SH-SY5Y (cell line): ENCODE measurements at regions not wholly inside any gene's neighbourhood (a gene's known extent, or its start where the extent isn't known, plus 50 kb on each side); places are given as distances from the start of the nearest gene placed in this dataset.

Experiments used
- GATA2 ChIP-seq: IDR thresholded peaks from 2 replicates; pipeline ENCODE4 v1.6.1; 2011; ENCODE audit warnings: mild to moderate bottlenecking, low read depth, low read length
- GATA3 ChIP-seq: IDR thresholded peaks from 2 replicates; pipeline ENCODE4 v1.6.1; 2011; ENCODE audit warnings: low read depth, mild to moderate bottlenecking, low read length, moderate library complexity

DNA sequence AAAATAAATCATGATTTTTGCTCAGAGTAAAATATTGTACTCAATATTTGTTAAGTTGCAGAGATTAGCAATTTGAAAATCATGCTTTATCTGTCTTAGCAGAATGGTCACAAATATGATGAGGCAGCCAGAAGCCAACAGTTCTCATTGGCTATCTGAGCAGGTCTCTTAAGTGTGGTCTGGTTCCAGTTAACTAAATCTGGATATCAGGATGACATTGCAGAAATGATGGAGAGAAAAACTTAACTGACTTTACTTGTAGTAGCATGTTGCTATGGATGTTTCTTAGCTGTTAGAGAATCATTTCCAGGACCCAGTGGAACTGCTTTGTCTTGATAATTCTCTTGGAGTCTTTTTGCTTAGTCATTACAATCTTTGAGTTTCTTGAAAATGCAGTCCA lies 1070.3 kb downstream of the JRKL start:
- TF ChIP-seq GATA3: no peak
- no peak for TF ChIP-seq GATA2

GRCh38 chr11:97461044-97461880 lies 1071.4 kb downstream of the JRKL start:
- TF ChIP-seq GATA3 (no peak), GATA2 (no peak)

DNA sequence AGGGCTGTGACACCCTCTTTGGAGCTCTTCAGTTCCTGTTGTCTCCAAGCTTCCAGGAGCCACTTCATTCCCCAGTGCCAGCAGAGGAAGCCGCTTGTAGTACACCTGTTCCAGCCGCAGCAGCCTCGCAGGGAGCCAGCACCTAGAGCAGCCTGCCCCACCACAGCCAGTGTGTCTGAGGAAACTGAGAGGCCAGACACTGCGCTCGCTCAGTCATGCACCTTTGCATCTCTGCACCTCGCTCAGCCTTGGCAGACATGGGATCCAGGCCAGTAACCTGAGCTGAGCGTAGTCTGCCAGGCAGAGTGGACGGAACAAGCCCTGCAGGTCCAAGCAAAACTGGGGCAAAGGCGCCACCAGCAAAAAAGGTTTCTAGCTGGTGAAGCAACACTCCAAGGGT lies 1072.1 kb downstream of the JRKL start:
- TF ChIP-seq GATA2: no peak
- no peak for TF ChIP-seq GATA3

- TF ChIP-seq GATA2 (no peak), GATA3 (no peak)
Measured at GRCh38 chr11:97463891-97464290, 1074.1 kb downstream of the JRKL start.

DNA sequence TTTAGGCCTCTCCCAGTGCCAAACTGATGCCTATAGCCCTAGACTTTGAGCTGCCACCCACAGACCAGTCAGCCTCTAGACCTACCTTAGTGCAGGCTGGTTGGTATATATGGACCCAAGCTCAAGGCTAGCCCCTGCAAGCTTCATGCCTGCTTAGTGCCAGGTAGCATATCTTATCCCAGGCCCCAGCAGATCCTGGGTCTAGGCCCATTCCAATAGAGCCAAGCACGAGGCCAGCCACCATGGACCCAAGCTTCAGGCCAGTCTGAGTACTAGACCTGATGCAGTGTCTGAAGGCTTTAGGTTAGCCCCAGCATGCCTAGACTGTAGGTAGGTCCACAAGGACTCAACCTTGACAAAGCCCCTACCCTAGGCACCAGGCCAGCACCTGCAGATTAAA lies 1081.7 kb downstream of the JRKL start:
- TF ChIP-seq GATA2: no peak

GRCh38 chr11:97487387-97487786 lies 1097.6 kb downstream of the JRKL start:
- TF ChIP-seq GATA2: no peak
- TF ChIP-seq GATA3: no peak

DNA sequence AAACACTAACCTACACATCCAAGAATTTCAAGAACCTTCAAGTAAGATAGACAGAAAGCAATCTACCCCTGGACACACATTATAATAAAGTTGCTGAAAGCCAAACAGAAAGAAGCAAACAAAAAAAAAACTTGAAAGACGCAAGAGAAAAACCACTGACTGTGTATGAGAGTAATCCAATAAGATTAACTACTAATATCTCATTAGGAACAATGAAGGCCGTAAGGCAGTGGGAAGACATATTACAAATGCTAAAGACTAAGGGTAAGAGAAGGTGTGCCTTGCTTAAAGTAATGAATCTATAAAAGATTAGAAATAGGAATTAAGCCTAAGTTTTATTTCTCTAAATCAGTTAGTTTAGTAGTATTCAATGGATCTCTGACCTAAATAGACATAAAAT lies 1109.1 kb downstream of the JRKL start:
- no peak for TF ChIP-seq GATA2
- TF ChIP-seq GATA3: no peak

- TF ChIP-seq GATA2 (no peak), GATA3 (no peak)
Measured at GRCh38 chr11:97502201-97502600, 1112.4 kb downstream of the JRKL start.

DNA sequence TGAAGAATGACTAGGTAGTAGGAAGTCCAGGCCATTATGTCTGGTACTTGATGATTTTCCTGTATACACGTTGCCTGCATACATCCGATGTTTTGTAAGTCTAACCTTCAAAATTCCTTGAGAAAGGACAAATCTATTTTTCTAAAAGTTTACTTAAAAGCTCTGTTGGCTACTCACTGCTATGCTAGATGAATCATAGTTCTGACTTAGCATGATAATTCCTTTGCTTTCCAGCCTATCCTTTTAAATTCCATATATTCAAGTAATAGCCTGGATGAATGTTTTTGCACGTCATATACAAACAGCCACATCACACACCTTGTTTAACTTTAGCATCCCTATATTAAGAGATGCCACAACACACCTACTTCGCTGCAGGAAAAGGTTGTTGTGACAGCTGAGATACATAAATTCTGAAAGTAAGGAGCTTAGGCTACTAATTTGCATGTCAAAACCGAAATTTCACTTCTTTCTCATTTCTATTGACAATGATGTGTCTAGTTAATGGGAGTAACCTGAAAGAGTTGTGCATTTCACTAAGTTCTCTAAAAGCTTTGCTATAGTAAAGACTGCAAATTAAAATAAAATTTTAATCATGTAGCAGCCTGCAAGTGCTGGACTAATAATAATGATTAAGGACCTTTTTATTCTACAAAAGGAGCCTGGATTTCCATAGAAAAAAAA lies 1116.4 kb downstream of the JRKL start:
- TF ChIP-seq GATA2 (no peak), GATA3 (no peak)

- TF ChIP-seq GATA3: no peak
Measured at GRCh38 chr11:97514446-97514845, 1124.6 kb downstream of the JRKL start.

- TF ChIP-seq GATA2: no peak
- TF ChIP-seq GATA3: no peak
Measured at GRCh38 chr11:97516688-97517087, 1126.9 kb downstream of the JRKL start.

- TF ChIP-seq GATA2 (no peak), GATA3 (no peak)
Measured at GRCh38 chr11:97525273-97525672, 1135.5 kb downstream of the JRKL start.

DNA sequence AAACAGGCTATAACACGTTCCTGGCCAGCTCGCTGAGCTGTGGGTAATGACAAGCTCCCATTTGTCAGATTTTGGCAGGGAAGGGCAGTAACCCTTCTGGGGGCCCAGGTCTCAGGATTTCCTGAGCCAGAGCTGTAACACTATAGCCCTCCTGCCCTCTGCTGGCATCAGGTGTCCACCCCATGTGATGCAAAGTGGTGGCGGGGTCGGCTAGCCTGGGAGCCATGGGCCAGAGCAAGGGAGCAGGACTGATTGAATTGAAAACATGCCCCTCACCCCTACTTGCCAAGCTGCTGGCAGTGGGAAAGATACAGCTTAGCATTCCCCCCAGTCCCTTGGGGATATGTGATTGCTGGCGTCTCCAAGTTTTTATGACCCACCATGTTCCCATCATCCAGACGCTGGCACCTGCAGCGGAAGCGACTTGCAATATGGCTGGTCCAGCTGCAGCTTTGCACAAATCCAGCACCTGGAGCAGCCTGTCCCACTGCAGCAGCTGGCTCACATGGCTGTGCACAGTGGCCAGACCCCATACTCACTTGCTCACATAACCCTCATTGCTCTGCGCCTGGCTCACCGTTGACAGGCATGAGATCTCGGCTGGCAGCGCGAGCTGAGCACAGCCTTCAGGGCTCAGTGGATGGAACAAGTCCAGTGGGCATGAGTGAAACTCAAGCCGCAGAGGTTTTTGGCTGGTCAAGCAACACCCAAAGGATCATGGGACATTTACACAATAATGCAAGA lies 1147.8 kb downstream of the JRKL start:
- TF ChIP-seq GATA2 (no peak), GATA3 (no peak)

DNA sequence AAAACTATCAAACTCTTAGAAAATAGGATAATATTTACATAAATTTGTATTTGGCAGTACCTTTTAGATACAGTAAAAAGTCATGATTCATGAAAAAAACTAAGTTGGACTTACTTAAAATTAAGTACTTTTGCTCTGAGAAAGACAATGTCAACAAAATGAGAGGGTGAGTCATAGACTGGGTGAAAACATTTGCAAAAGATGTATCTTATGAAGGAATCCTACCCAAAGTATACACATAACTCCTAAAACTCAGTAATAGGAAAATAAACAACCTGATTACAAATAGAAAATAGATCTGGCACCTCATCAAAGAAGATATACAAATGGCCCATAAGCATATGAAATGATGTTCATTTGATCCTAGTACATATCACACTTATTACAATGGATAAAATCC lies 1154.6 kb downstream of the JRKL start:
- TF ChIP-seq GATA2 (no peak), GATA3 (no peak)

DNA sequence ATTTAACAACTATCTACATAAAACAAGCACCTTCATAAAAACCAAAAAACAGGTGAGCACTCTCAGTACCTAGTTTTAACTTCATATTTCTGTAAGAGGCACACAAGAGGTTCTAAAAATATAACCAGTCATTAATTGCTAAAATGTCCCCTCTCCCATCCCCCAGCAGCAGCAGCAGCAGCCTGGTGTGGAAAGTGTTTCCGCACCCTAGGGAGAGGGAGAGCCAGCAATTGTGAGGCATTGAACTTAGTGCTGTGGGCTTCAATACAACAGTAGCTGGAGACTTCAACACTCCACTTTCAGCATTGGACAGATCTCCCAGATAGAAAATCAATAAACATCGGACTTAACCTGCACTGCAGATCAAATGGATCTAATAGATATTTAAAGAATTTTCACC lies 1158.5 kb downstream of the JRKL start:
- TF ChIP-seq GATA3 (no peak), GATA2 (no peak)
